ENCODE measurements at regions not wholly inside any gene's neighbourhood (a gene's known extent, or its start where the extent isn't known, plus 50 kb on each side); places are given as distances from the start of the nearest gene placed in this dataset.
"Not testable (repeated sequence)": the region's sequence is repeated elsewhere in the genome, so short reads cannot be mapped to it uniquely, and the experiment has no call there.

DNA sequence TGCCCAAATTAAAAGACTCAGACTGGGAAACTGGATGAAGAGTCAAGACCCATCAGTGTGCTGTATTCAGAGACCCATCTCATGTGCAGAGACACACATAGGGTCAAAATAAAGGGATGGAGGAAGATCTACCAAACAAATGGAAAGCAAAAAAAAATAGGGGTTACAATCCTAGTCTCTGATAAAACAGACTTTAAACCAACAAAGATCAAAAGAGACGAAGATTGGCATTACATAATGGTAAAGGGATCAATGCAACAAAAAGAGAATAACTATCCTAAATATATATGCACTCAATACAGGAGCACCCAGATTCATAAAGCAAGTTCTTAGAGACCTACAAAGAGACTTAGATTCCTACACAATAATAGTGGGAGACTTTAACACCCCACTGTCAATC lies 813.0 kb downstream of the SLC6A15 start:
- POLR2A ChIA-PET; CTCF ChIA-PET; H3K4me3 Mint-ChIP-seq; DNase-seq; H3K27ac Mint-ChIP-seq; H3K27me3 Mint-ChIP-seq; H3K36me3 Mint-ChIP-seq (ENCODE audit: low read depth); H3K4me1 Mint-ChIP-seq: not testable (repeated sequence)
- H3K9me3 Mint-ChIP-seq = peaks cover 37% of the 10 kb centered on the region

DNA sequence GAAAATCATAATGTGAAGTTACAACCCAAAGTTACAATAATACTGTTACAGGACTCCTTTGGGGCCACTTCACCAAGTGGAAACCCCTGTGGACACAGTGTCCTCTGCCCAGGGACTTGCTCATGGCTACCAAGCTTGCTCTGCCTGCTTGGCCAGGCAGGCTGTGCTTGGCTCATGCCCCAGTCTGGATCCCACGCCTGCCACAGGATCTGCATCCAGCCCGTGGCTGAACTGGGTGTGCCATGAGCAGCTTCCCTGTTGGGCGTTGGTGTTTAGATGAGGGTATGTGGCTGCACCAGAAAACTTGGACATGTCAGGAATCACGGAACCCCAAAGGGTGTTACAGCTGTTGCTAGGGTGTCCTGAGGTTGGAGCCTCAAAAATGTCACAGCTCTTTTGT lies 820.9 kb downstream of the SLC6A15 start:
- ChIA-PET CTCF (no interaction called here), POLR2A (no interaction called here)
- Mint-ChIP-seq H3K27me3 (no peaks in the 10 kb centered on the region), H3K4me3 (no peak overlapping the region), H3K9me3 (no peaks in the 10 kb centered on the region), H3K4me1 (no peaks in the 10 kb centered on the region), H3K36me3 (ENCODE audit: low read depth) (no peaks in the 10 kb centered on the region), H3K27ac (no peak overlapping the region)
- no peak for DNase-seq

DNA sequence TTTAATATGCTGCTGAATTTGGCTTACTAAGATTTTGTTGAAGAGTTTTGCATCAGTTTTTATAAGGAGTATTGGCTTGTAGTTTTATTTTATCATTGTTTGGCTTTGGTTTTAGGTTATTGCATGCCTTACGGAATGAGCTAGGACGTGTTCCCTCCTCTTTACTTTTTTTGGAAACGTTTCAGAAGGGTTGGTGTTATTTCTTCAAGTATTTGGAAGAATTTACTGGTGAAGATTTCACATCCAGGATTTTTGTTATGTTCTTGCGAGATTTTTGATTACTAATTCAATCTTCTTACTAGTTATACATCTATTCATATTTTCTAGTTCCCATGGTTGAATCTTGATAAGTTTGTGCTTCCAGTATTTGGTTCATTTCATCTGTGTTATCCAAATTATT lies 823.2 kb downstream of the SLC6A15 start:
- ChIA-PET CTCF (no interaction called here), POLR2A (no interaction called here)
- Mint-ChIP-seq H3K36me3 (ENCODE audit: low read depth) (no peaks in the 10 kb centered on the region), H3K4me1 (no peaks in the 10 kb centered on the region), H3K27ac (no peak overlapping the region), H3K27me3 (no peaks in the 10 kb centered on the region), H3K9me3 (no peaks in the 10 kb centered on the region), H3K4me3 (no peak overlapping the region)
- no peak for DNase-seq

DNA sequence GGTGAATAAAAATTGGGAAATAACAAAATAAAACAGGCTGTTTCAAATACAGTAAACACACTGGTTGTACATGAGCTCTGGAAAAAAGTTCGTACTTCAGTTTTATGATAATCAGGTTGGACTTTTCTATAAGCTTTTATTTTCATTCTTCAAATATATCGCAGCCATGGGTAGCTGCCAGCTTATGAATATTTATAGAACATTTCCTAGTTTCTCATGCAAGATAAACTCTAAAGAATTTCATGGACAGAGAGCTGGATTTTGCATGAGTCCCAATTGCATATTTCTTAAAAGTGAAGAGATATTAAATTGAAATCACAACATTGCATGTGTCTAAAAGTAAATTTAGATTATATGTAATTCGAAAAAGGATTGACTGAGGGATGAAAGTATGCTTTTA lies 827.6 kb downstream of the SLC6A15 start:
- Mint-ChIP-seq H3K4me1 (no peaks in the 10 kb centered on the region), H3K27me3 (no peaks in the 10 kb centered on the region), H3K27ac (no peak overlapping the region), H3K4me3 (no peak overlapping the region), H3K9me3 (peaks cover 3% of the 10 kb centered on the region), H3K36me3 (ENCODE audit: low read depth) (no peaks in the 10 kb centered on the region)
- ChIA-PET CTCF (no interaction called here), POLR2A (no interaction called here)
- DNase-seq = no peak

DNA sequence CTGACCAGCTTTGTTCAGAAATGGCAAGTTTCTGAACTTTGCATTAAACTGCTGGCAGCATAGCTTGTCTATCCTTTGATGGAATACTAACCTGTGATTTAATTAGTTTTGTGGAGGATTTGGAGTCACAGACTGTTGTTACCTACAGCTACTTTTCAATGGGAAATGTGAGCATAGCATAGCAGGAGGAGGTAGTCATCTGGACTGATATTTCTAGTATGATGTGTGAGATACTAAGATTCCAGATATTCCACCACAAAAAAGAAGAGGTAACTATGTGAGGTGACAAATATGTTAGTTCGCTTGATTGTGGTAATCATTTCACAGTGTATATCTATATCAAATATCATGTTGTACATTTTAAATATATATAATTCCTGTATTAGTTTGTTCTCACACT lies 833.0 kb downstream of the SLC6A15 start:
- no peak for DNase-seq
- no peaks in the 10 kb centered on the region for H3K4me1 Mint-ChIP-seq
- H3K27ac Mint-ChIP-seq = no peak overlapping the region
- no peaks in the 10 kb centered on the region for H3K36me3 Mint-ChIP-seq (ENCODE audit: low read depth)
- ChIA-PET POLR2A (no interaction called here), CTCF (no interaction called here)
- H3K9me3 Mint-ChIP-seq = peaks cover 7% of the 10 kb centered on the region
- no peaks in the 10 kb centered on the region for H3K27me3 Mint-ChIP-seq
- no peak overlapping the region for H3K4me3 Mint-ChIP-seq

DNA sequence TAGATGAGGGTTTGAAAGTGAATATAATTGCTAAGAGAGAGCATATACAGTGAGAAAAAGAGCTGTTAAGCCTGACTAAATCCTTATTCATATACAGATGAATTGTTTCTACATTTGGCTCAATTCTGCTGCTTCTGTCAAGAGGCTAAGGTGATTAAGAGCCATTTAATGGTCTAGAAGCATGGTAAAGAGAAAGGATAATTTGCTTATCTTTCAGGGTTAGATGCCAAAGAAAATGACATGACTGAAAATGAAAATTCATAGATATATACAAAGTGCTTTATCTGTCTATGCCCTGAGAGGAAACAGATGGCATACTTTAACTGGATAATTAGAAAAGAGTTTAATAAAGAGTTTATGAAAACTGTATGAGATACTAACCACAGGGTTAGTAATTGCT lies 834.9 kb downstream of the SLC6A15 start:
- H3K27me3 Mint-ChIP-seq = no peaks in the 10 kb centered on the region
- no peak for DNase-seq
- no peaks in the 10 kb centered on the region for H3K36me3 Mint-ChIP-seq (ENCODE audit: low read depth)
- H3K4me1 Mint-ChIP-seq = no peaks in the 10 kb centered on the region
- POLR2A ChIA-PET = no interaction called here
- CTCF ChIA-PET = no interaction called here
- H3K9me3 Mint-ChIP-seq = peaks cover 14% of the 10 kb centered on the region
- H3K27ac Mint-ChIP-seq = no peak overlapping the region
- no peak overlapping the region for H3K4me3 Mint-ChIP-seq

DNA sequence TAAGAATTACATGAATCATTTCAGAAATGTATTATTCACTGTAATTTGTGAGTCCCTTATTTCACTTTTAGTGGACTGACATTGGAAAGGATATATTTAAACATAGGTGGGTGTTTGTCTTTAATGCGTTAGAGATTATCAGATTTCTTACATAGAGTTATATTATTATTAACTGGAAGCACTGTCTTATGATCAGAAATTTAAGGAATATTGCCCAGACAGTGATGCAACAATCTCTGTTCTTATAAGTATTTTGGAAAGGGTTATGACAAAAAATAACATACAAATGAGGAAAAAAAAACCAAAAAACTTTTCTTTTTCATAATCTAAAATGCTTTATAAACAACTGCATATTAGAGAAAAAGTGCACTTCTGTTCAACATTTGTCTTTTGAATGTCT lies 836.6 kb downstream of the SLC6A15 start:
- CTCF ChIA-PET = no interaction called here
- Mint-ChIP-seq H3K27ac (no peak overlapping the region), H3K4me1 (no peaks in the 10 kb centered on the region), H3K27me3 (no peaks in the 10 kb centered on the region), H3K4me3 (no peak overlapping the region), H3K9me3 (peaks cover 14% of the 10 kb centered on the region), H3K36me3 (ENCODE audit: low read depth) (no peaks in the 10 kb centered on the region)
- POLR2A ChIA-PET = no interaction called here
- no peak for DNase-seq

DNA sequence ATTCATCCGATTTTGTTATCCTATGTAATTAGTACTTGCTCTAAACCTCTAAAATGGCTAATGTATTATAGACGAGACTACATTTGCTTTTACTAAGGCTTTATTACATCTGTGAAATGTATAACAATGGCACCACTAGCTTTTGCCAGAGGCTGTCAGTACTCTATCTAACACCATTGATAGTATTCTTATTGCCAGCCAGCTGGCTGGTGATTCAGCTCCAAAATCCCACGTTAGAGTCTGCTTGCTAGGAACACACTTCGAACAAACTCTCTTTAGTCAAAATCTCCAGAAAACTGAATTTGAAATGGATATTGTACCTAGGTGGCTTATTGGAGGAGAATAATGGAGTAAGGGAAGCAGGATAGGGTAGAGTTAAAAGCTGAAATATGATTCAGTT lies 839.2 kb downstream of the SLC6A15 start:
- no peak overlapping the region for H3K4me3 Mint-ChIP-seq
- no peaks in the 10 kb centered on the region for H3K27me3 Mint-ChIP-seq
- peaks cover 18% of the 10 kb centered on the region for H3K9me3 Mint-ChIP-seq
- CTCF ChIA-PET = no interaction called here
- H3K27ac Mint-ChIP-seq = no peak overlapping the region
- H3K36me3 Mint-ChIP-seq (ENCODE audit: low read depth) = no peaks in the 10 kb centered on the region
- H3K4me1 Mint-ChIP-seq = no peaks in the 10 kb centered on the region
- POLR2A ChIA-PET = no interaction called here
- no peak for DNase-seq

DNA sequence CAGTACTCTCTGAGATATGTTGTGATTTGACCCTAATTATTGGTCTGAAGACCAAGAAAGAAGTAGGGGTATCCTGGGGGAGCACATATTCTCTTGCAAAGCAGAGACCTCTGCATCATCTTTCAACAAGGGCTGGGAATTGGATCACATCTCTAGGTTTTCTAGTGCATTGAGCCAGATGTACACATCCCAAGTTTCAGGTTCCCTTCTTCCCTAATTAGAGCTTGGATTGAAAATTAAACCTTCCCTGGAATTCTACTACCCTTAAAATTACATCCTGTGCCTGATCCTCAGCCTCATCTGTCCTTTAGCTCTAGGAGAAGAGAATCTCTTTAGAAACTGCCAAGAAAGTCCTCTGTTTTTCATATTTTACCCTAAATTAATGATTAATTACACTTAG lies 839.6 kb downstream of the SLC6A15 start:
- no peaks in the 10 kb centered on the region for H3K36me3 Mint-ChIP-seq (ENCODE audit: low read depth)
- H3K27ac Mint-ChIP-seq = no peak overlapping the region
- H3K4me1 Mint-ChIP-seq = no peaks in the 10 kb centered on the region
- peaks cover 15% of the 10 kb centered on the region for H3K9me3 Mint-ChIP-seq
- no peaks in the 10 kb centered on the region for H3K27me3 Mint-ChIP-seq
- CTCF ChIA-PET = no interaction called here
- POLR2A ChIA-PET = no interaction called here
- DNase-seq = no peak
- no peak overlapping the region for H3K4me3 Mint-ChIP-seq

DNA sequence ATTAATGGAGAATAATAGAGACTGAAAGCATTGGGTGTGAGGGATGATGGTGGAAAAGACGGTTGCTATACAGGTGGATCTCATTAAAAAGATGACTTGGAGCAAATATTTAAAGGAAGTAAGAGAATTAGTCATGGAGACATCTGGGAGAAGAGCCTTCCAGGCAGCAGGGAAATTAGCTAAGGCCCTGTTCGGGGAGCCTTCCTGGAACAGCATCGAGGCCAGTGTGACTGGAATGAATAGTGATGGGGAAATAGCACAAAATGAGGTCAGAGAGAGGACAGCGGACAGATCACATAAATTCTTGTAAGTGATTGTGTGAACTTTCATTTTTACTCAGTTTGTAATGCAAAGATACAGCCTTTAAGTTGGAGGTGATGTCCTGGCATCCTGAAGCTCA lies 842.3 kb downstream of the SLC6A15 start:
- no peak for DNase-seq
- Mint-ChIP-seq H3K36me3 (ENCODE audit: low read depth) (no peaks in the 10 kb centered on the region), H3K4me3 (no peak overlapping the region), H3K27ac (no peak overlapping the region), H3K4me1 (no peaks in the 10 kb centered on the region), H3K27me3 (no peaks in the 10 kb centered on the region), H3K9me3 (peaks cover 15% of the 10 kb centered on the region)
- ChIA-PET CTCF (no interaction called here), POLR2A (no interaction called here)

DNA sequence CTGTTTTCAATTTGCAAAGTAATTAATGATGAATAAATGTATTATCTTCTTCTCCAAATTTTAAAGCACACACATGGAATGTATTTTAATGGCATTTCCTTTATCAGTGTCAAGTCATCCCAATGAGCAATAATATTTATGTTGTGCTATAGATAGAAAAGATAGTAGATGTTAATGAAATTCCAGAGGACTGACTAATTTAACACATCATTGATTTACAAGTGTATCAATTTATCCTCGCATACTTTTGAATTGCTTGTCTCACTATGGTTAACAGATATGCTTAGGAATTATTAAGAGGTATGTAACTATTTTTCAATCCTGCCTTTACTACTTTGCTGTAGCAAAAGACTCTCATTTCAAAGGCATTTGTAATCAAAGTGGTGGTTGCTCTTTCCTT lies 842.9 kb downstream of the SLC6A15 start:
- POLR2A ChIA-PET = no interaction called here
- H3K4me1 Mint-ChIP-seq = no peaks in the 10 kb centered on the region
- DNase-seq = no peak
- no peak overlapping the region for H3K27ac Mint-ChIP-seq
- H3K4me3 Mint-ChIP-seq = no peak overlapping the region
- CTCF ChIA-PET = no interaction called here
- peaks cover 15% of the 10 kb centered on the region for H3K9me3 Mint-ChIP-seq
- H3K27me3 Mint-ChIP-seq = no peaks in the 10 kb centered on the region
- H3K36me3 Mint-ChIP-seq (ENCODE audit: low read depth) = no peaks in the 10 kb centered on the region

DNA sequence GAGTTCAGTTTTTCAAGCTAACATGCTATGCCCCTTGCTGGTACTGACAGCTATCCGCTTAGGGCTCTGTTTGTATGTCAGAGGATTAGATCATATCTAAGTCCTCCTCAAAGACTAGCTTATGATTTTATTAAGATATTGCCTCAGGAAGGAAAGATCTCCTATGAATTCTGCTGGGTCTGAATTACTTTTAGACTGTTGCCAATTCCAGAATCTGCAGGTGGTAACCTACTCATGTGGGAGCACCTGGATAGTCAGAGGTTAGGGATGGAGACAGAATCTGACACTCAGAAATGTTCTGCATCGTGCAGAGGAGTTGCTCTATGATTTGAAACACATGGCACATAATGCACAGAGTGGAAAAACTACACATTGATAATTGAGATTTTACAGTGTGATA lies 843.4 kb downstream of the SLC6A15 start:
- no peaks in the 10 kb centered on the region for H3K27me3 Mint-ChIP-seq
- H3K9me3 Mint-ChIP-seq = peaks cover 13% of the 10 kb centered on the region
- H3K36me3 Mint-ChIP-seq (ENCODE audit: low read depth) = no peaks in the 10 kb centered on the region
- POLR2A ChIA-PET = no interaction called here
- no peak overlapping the region for H3K27ac Mint-ChIP-seq
- no peak for DNase-seq
- no peak overlapping the region for H3K4me3 Mint-ChIP-seq
- CTCF ChIA-PET = no interaction called here
- H3K4me1 Mint-ChIP-seq = no peaks in the 10 kb centered on the region

DNA sequence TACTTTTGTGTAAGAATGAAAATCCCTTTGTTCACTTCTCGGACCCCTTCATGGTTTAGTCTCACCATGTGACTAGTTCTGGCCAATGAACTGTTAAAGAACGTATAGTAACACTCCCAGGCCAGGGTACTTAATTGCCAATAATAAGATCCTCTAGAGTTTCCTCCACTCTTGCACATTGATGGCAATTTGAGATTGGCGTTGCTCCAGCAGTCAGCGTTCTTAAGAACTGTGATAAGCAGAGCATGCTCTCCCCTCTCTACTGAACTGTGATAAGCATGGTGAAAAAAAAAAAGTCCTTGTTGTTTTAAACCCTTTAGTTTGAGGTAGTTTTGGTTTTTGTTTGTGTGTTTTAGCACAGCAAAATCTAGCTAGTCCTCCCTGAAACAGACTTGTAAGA lies 854.5 kb downstream of the SLC6A15 start:
- Mint-ChIP-seq H3K27me3 (no peaks in the 10 kb centered on the region), H3K9me3 (no peaks in the 10 kb centered on the region), H3K36me3 (ENCODE audit: low read depth) (no peaks in the 10 kb centered on the region), H3K27ac (no peak overlapping the region), H3K4me1 (no peaks in the 10 kb centered on the region), H3K4me3 (no peak overlapping the region)
- DNase-seq = no peak
- ChIA-PET POLR2A (no interaction called here), CTCF (no interaction called here)

DNA sequence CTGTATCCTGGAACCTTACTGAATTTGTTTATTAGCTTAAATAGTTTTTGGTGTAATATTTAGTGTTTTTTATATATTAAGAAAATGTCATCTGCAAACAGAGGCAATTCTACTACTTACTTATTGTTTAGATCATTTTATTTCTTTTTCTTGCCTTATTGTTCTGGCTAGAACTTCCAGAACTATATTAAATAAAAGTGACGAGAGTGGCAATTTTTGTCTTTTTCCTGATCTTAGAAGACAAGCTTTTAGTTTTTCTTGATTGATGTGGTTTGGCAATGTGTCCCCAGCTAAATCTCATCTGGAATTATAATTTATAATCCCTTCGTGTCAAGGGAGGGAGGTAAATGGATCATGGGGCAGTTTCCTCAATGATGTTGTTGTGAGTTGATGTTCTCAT lies 857.8 kb downstream of the SLC6A15 start:
- no peak overlapping the region for H3K4me3 Mint-ChIP-seq
- POLR2A ChIA-PET = no interaction called here
- CTCF ChIA-PET = no interaction called here
- H3K9me3 Mint-ChIP-seq = peaks cover 2% of the 10 kb centered on the region
- H3K4me1 Mint-ChIP-seq = no peaks in the 10 kb centered on the region
- H3K27me3 Mint-ChIP-seq = no peaks in the 10 kb centered on the region
- no peaks in the 10 kb centered on the region for H3K36me3 Mint-ChIP-seq (ENCODE audit: low read depth)
- no peak for DNase-seq
- H3K27ac Mint-ChIP-seq = no peak overlapping the region

DNA sequence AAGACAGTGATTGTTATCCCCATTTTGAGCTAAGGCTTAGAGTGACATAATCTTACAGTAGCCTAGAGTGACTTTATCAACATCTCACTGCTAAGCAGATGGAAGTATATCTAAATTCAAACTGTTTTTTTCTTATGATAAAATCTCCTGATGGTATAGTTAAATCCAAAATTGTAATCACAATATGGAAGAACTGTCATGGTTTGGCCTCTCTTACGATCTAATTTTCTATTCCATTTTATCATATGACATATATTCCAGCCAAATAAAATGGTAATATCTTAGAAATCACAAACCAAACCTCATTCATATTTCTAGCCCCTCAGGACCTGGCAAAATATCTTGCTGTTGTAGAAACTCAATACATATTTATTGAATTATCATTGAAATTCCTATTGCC lies 864.7 kb downstream of the SLC6A15 start:
- H3K9me3 Mint-ChIP-seq = peaks cover under 1% of the 10 kb centered on the region
- H3K4me1 Mint-ChIP-seq = no peaks in the 10 kb centered on the region
- H3K4me3 Mint-ChIP-seq = no peak overlapping the region
- H3K27me3 Mint-ChIP-seq = no peaks in the 10 kb centered on the region
- CTCF ChIA-PET = no interaction called here
- H3K27ac Mint-ChIP-seq = no peak overlapping the region
- no peaks in the 10 kb centered on the region for H3K36me3 Mint-ChIP-seq (ENCODE audit: low read depth)
- POLR2A ChIA-PET = no interaction called here
- DNase-seq = no peak

All from activated CD4-positive, alpha-beta memory T cell treated with anti-CD3 and anti-CD28 coated beads, Interleukin-2, amount 10 ng/mL, durations not matched to agents 7 days and 5 days (primary cell).